Fibroblast of lung (primary cell): ENCODE measurements at regions not wholly inside any gene's neighbourhood (a gene's known extent, or its start where the extent isn't known, plus 50 kb on each side); places are given as distances from the start of the nearest gene placed in this dataset.

Experiments
- DNase-seq, 2 donors: peaks; one replicate each; pipeline versions ENCODE4 v3.0.0 to v3.0.0-alpha.2; 2010; ENCODE audit warnings: low read depth in 2 of 2
- H2AFZ ChIP-seq: 2 replicates; pipeline ENCODE4 v1.5.1; 2012; ENCODE audit warnings: low read length, control low read depth, inconsistent platforms
- H3K27ac ChIP-seq: 2 replicates; pipeline ENCODE4 v1.5.1; 2011; ENCODE audit warnings: low read length, control low read depth; ENCODE audit not compliant: insufficient read depth
- H3K27me3 ChIP-seq: 2 replicates; pipeline ENCODE4 v1.5.1; 2011; ENCODE audit warnings: mild to moderate bottlenecking, low read length; ENCODE audit not compliant: control insufficient read depth, insufficient read depth
- H3K36me3 ChIP-seq: 2 replicates; pipeline ENCODE4 v1.5.1; 2011; ENCODE audit warnings: low read length; ENCODE audit not compliant: control insufficient read depth, insufficient read depth
- H3K4me1 ChIP-seq: 2 replicates; pipeline ENCODE4 v1.5.1; 2011; ENCODE audit warnings: low read length; ENCODE audit not compliant: control insufficient read depth, insufficient read depth; ENCODE audit errors: extremely low read depth
- H3K4me2 ChIP-seq: 2 replicates; pipeline ENCODE4 v1.5.1; 2011; ENCODE audit warnings: low read length, control low read depth; ENCODE audit not compliant: insufficient read depth; ENCODE audit errors: extremely low read depth
- H3K4me3 ChIP-seq, 4 experiments: fragments of 200-600 bp in 1 of 4; sonication (generic) in 1 of 4; replicated peaks in 1 of 4; 2 replicates each; pipeline ENCODE4 v1.5.1; 2011 to 2016; ENCODE audit warnings: low read length in 4 of 4, low read depth in 3 of 4, mild to moderate bottlenecking in 3 of 4, control low read depth in 2 of 4, inconsistent platforms in 1 of 4, mixed read lengths in 1 of 4; ENCODE audit not compliant: insufficient read depth in 1 of 4; ENCODE audit errors: control extremely low read depth in 1 of 4
- H3K79me2 ChIP-seq: 2 replicates; pipeline ENCODE4 v1.5.1; 2012; ENCODE audit warnings: mild to moderate bottlenecking, low read length, inconsistent platforms; ENCODE audit not compliant: control insufficient read depth, insufficient read depth
- H3K9ac ChIP-seq: 2 replicates; pipeline ENCODE4 v1.5.1; 2011; ENCODE audit warnings: mild to moderate bottlenecking, low read length, control low read depth; ENCODE audit not compliant: insufficient read depth
- H3K9me3 ChIP-seq: 2 replicates; pipeline ENCODE4 v1.5.1; 2012; ENCODE audit warnings: low read depth, low read length; ENCODE audit not compliant: control insufficient read depth, insufficient read depth
- H4K20me1 ChIP-seq: 2 replicates; pipeline ENCODE4 v1.5.1; 2011; ENCODE audit warnings: low read length; ENCODE audit not compliant: control insufficient read depth, insufficient read depth; ENCODE audit errors: extremely low read depth
- EZH2 ChIP-seq: IDR thresholded peaks from 2 replicates; pipeline ENCODE4 v1.5.1; 2012; ENCODE audit warnings: low read length, control low read depth, mild to moderate bottlenecking; ENCODE audit errors: missing control alignments
- TF ChIP-seq, protein P1 (sequence below), 2 donors: IDR thresholded peaks in 1 of 2; conservative IDR thresholded peaks in 1 of 2; 1 replicate in 1 of 2; 2 replicates in 1 of 2; pipeline ENCODE4 v1.5.1; 2011 to 2012; ENCODE audit warnings: low read length in 2 of 2, control low read depth in 1 of 2, inconsistent platforms in 1 of 2, low read depth in 1 of 2, mild to moderate bottlenecking in 1 of 2

DNA sequence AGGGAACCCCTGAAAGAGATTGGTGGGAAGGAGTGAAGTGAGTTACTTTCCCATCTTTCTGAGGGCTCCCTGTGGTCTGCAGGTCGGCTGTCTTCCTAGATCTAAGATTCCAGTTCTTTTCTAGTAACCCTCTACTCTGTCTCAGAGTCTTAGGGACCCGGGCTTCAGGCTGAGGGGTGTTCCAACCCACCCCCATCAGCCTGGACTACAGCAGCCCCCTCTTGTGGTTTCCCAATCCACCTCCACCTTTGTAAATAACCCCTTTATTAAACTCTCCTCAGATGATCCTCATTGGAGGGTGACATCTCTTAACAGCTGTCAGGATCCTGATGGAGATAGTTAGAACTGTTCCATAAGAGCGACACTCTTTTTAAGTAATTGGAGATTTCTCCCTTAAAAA is 300.4 kb downstream of the LRFN2 start:
- Histone ChIP-seq H3K4me2 (no peak overlapping the region), H3K36me3 (no peaks in the 10 kb centered on the region), H3K79me2 (no peaks in the 10 kb centered on the region), H3K9ac (no peak overlapping the region), H4K20me1 (no peaks in the 10 kb centered on the region), H3K27me3 (no peaks in the 10 kb centered on the region), H3K4me3 (no peak overlapping the region), H3K27ac (no peak overlapping the region), H3K4me1 (no peaks in the 10 kb centered on the region), H2AFZ (no peak overlapping the region), H3K9me3 (no peaks in the 10 kb centered on the region)
- no peak for DNase-seq
- no peak for TF ChIP-seq EZH2
- TF ChIP-seq, protein P1, sequence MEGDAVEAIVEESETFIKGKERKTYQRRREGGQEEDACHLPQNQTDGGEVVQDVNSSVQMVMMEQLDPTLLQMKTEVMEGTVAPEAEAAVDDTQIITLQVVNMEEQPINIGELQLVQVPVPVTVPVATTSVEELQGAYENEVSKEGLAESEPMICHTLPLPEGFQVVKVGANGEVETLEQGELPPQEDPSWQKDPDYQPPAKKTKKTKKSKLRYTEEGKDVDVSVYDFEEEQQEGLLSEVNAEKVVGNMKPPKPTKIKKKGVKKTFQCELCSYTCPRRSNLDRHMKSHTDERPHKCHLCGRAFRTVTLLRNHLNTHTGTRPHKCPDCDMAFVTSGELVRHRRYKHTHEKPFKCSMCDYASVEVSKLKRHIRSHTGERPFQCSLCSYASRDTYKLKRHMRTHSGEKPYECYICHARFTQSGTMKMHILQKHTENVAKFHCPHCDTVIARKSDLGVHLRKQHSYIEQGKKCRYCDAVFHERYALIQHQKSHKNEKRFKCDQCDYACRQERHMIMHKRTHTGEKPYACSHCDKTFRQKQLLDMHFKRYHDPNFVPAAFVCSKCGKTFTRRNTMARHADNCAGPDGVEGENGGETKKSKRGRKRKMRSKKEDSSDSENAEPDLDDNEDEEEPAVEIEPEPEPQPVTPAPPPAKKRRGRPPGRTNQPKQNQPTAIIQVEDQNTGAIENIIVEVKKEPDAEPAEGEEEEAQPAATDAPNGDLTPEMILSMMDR (conservative IDR thresholded peaks at IDR 0.05 in 1 of 2, IDR thresholded peaks at IDR 0.05 in 1 of 2; ENCODE audit: low read depth in 1 of 2, low read length in 2 of 2), result no peak

DNA sequence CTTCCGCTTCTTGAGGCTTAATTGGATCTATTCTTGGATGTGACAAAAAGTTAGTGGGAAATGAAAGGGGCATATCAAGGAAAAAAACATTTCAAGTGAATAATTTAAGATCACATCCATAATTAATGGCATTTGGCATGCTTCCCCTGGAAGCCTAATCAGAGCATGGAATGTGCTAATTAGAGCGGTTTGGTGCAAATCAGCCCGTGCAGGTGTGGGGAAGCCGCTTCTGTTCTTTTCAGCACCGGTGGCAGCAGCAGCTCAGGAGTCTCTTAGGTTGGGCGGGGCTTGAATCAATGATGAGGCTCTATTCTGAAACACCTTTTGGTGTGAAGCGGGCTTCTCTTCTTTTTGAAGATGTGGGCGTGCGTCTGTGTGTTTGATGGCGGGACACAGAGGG is 301.2 kb downstream of the LRFN2 start:
- no peaks in the 10 kb centered on the region for H3K79me2 ChIP-seq
- H3K4me2 ChIP-seq, result no peak overlapping the region
- no peaks in the 10 kb centered on the region for H3K4me1 ChIP-seq
- DNase-seq, result no peak
- H3K27ac ChIP-seq, result no peak overlapping the region
- H3K4me3 ChIP-seq, result no peak overlapping the region
- H2AFZ ChIP-seq, result no peak overlapping the region
- no peak for TF ChIP-seq EZH2
- TF ChIP-seq, protein P1 (conservative IDR thresholded peaks at IDR 0.05 in 1 of 2, IDR thresholded peaks at IDR 0.05 in 1 of 2; ENCODE audit: low read depth in 1 of 2, low read length in 2 of 2), result no peak
- no peaks in the 10 kb centered on the region for H3K9me3 ChIP-seq
- no peak overlapping the region for H3K9ac ChIP-seq
- no peaks in the 10 kb centered on the region for H3K36me3 ChIP-seq
- no peaks in the 10 kb centered on the region for H3K27me3 ChIP-seq
- no peaks in the 10 kb centered on the region for H4K20me1 ChIP-seq

DNA sequence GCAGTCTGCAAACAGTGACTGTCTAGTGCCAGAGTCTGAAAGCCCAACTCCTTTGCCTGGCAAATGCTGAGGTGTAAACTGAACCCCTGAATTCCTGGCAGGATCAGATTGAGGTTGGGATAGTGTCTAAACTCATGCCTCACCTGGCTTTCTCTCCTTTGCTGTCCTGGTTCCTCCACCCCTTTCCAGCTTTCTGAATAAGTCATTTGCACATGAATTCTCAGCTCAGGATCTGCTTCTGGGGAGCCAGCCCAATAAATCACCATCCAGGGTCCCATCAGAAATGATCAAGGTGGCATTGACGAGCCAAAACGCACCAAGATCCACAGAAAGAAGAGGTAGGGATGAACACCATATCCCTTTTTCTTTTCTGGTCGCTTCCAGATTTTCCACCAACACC is 301.6 kb downstream of the LRFN2 start:
- Histone ChIP-seq H3K36me3 (no peaks in the 10 kb centered on the region), H2AFZ (no peak overlapping the region), H3K4me2 (no peak overlapping the region), H4K20me1 (no peaks in the 10 kb centered on the region), H3K27me3 (no peaks in the 10 kb centered on the region), H3K9ac (no peak overlapping the region), H3K27ac (no peak overlapping the region), H3K9me3 (no peaks in the 10 kb centered on the region), H3K4me1 (no peaks in the 10 kb centered on the region), H3K4me3 (no peak overlapping the region), H3K79me2 (no peaks in the 10 kb centered on the region)
- TF ChIP-seq, protein P1 (conservative IDR thresholded peaks at IDR 0.05 in 1 of 2, IDR thresholded peaks at IDR 0.05 in 1 of 2; ENCODE audit: low read depth in 1 of 2, low read length in 2 of 2), result no peak
- TF ChIP-seq EZH2, result no peak
- no peak for DNase-seq
